ENCODE measurements at regions not wholly inside any gene's neighbourhood (a gene's known extent, or its start where the extent isn't known, plus 50 kb on each side); places are given as distances from the start of the nearest gene placed in this dataset.

DNA sequence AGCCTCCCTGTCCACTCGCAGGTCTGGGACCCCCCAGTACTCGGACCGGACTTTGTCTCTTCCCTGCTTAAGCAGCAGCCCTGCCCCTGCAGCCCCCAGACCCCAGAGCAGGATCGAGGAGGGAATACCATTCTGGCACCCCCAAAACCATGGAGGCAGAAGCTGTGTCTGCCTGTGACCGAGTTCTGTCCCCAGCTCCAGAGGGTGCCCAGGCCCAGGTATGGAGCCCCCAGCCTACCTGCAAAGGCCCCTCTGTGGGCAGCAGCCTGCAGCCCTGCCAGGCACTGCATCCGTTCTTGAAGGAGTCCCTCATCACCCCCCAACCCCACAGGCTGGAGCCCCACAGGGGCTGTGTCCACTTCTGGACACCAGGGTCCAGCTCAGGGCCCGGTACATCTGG lies 163.8 kb downstream of the BRD1 start:
- Histone ChIP-seq H3K4me3 (no peak overlapping the region), H3K36me3 (no peaks in the 10 kb centered on the region), H3K4me1 (ENCODE audit: insufficient read depth) (no peaks in the 10 kb centered on the region), H3K9me3 (no peaks in the 10 kb centered on the region), H3K27me3 (no peaks in the 10 kb centered on the region), H3K27ac (no peak overlapping the region)
- intact Hi-C loops (cut with DNase I), result no loop called here
- no peak for TF ChIP-seq POLR2A (IDR thresholded peaks at IDR 0.05)
- TF ChIP-seq EP300 (IDR thresholded peaks at IDR 0.05), result no peak
- peak in 1 of 5 donors; percentile 2 for DNase-seq
- 81 to 86% (median 81%) methylated on average over 7 of the region's 7 CpGs for WGBS, 3 donors

- H3K4me3 ChIP-seq, result no peak overlapping the region
- no peak overlapping the region for H3K27ac ChIP-seq
- TF ChIP-seq POLR2A (IDR thresholded peaks at IDR 0.05), result no peak
- TF ChIP-seq EP300 (IDR thresholded peaks at IDR 0.05), result no peak
- no peak for TF ChIP-seq CTCF (IDR thresholded peaks at IDR 0.05)
- H3K36me3 ChIP-seq, result no peaks in the 10 kb centered on the region
- no peaks in the 10 kb centered on the region for H3K27me3 ChIP-seq
- H3K9me3 ChIP-seq, result no peaks in the 10 kb centered on the region
- WGBS, 3 donors, result 82 to 90% (median 86%) methylated on average over 17 of the region's 17 CpGs
- H3K4me1 ChIP-seq (ENCODE audit: insufficient read depth), result no peaks in the 10 kb centered on the region
- DNase-seq, result peak in 1 of 5 donors; percentile 7
- intact Hi-C loops (cut with DNase I), result no loop called here
These were observed 164.4 kb downstream of the BRD1 start for GRCh38 chr22:49663311-49663711.

- Histone ChIP-seq H3K9me3 (no peaks in the 10 kb centered on the region), H3K27ac (no peak overlapping the region), H3K36me3 (no peaks in the 10 kb centered on the region), H3K4me1 (ENCODE audit: insufficient read depth) (no peaks in the 10 kb centered on the region), H3K4me3 (no peak overlapping the region), H3K27me3 (no peaks in the 10 kb centered on the region)
- WGBS, 3 donors, result 77 to 82% (median 79%) methylated on average over 18 of the region's 18 CpGs
- TF ChIP-seq CTCF (IDR thresholded peaks at IDR 0.05) (no peak), EP300 (IDR thresholded peaks at IDR 0.05) (no peak), POLR2A (IDR thresholded peaks at IDR 0.05) (no peak)
- peak in 1 of 5 donors; percentile 6 for DNase-seq
- intact Hi-C loops (cut with DNase I), result no loop called here
These were observed 165.0 kb downstream of the BRD1 start for GRCh38 chr22:49662681-49663080.

DNA sequence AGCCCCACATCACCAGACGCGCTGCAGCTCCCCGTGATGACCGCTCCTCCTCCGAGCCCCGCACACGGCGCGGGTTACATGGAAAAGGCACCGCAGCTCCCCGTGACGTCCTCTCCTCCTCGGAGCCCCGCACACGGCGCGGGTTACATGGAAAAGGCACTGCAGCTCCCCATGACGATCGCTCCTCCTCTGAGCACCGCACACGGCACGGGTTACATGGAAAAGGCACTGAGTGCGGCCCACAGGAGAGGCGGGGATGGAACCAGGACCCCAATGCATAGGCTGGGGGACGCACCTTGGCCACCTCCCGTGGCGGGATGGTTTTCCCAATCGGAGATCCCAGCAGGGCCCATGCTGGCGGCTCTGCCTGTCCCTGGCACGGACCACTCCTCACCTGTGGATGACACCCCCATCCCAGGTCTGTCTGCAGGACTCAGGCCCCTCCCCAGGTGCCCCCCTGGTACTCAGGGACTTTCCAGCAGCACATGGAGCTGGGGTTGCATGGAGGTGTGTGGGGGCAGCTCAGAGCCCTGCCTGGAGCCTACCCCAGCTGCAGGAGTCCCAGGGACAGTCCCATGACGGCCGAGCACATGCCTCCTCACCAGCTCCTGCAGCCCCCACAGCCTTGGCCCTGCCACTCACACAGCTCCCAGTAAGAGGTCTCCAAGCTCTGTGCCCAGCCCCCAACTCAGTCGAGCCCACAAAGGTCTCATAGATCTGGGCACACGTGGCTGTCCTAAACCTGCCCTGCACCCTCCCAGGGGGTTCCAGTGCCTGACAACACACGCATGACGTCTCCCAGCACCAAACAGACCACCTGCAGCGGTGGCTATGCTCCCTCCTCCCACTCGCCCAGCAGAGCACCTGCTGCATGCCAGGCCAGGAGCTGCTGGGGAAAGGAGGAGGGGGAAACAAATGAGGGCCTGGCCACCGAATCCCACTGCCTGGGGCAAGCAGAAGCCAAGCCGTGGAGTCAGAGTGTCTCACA lies 166.6 kb downstream of the BRD1 start:
- no peak for TF ChIP-seq POLR2A (IDR thresholded peaks at IDR 0.05)
- TF ChIP-seq EP300 (IDR thresholded peaks at IDR 0.05), result no peak
- no peak for TF ChIP-seq CTCF (IDR thresholded peaks at IDR 0.05)
- Histone ChIP-seq H3K27me3 (no peaks in the 10 kb centered on the region), H3K36me3 (no peaks in the 10 kb centered on the region), H3K27ac (no peak overlapping the region), H3K4me3 (no peak overlapping the region), H3K9me3 (no peaks in the 10 kb centered on the region), H3K4me1 (ENCODE audit: insufficient read depth) (no peaks in the 10 kb centered on the region)
- 77 to 81% (median 78%) methylated on average over 40 of the region's 40 CpGs for WGBS, 3 donors
- DNase-seq, result peak in 1 of 5 donors; percentile 6
- intact Hi-C loops (cut with DNase I), result no loop called here

- H3K36me3 ChIP-seq, result no peaks in the 10 kb centered on the region
- H3K4me3 ChIP-seq, result no peak overlapping the region
- H3K27me3 ChIP-seq, result no peaks in the 10 kb centered on the region
- no peaks in the 10 kb centered on the region for H3K4me1 ChIP-seq (ENCODE audit: insufficient read depth)
- H3K27ac ChIP-seq, result no peak overlapping the region
- no peak for DNase-seq
- intact Hi-C loops (cut with DNase I), result no loop called here
- WGBS, 3 donors, result 86 to 88% (median 86%) methylated on average over 16 of the region's 16 CpGs
- no peaks in the 10 kb centered on the region for H3K9me3 ChIP-seq
- TF ChIP-seq CTCF (IDR thresholded peaks at IDR 0.05), result no peak
- no peak for TF ChIP-seq EP300 (IDR thresholded peaks at IDR 0.05)
These were observed 167.4 kb downstream of the BRD1 start for GRCh38 chr22:49660321-49660720.
